Left lobe of liver (tissue), 2 donors: ENCODE measurements at regions not wholly inside any gene's neighbourhood (a gene's known extent, or its start where the extent isn't known, plus 50 kb on each side); places are given as distances from the start of the nearest gene placed in this dataset.
"Not testable (repeated sequence)": the region's sequence is repeated elsewhere in the genome, so short reads cannot be mapped to it uniquely, and the experiment has no call there.

Source experiments
- ATAC-seq: fragments of 200-7000 bp; cut with Tn5 transposase; one replicate; pipeline ENCODE4 v1.9.1; 2020; ENCODE audit warnings: mild to moderate bottlenecking, moderate library complexity
- DNase-seq: peaks from one replicate; pipeline ENCODE4 v3.0.0-alpha.2; 2020; ENCODE audit warnings: low spot score
- donor health status: DM: no; HTN: no; CAD: no; lungs with moderate emphysema.
- donor health status: DM: no; HTN: yes; CAD: no.

- not testable (repeated sequence) for DNase-seq, ATAC-seq
Observed at GRCh38 chr20:30631261-30631789, 626.1 kb upstream of the DEFB115 start.

- ATAC-seq, DNase-seq: not testable (repeated sequence)
Observed at GRCh38 chr20:30632773-30633172, 624.7 kb upstream of the DEFB115 start.

GRCh38 chr20:30641522-30641921, 615.9 kb upstream of the DEFB115 start:
- DNase-seq, ATAC-seq: not testable (repeated sequence)

DNA sequence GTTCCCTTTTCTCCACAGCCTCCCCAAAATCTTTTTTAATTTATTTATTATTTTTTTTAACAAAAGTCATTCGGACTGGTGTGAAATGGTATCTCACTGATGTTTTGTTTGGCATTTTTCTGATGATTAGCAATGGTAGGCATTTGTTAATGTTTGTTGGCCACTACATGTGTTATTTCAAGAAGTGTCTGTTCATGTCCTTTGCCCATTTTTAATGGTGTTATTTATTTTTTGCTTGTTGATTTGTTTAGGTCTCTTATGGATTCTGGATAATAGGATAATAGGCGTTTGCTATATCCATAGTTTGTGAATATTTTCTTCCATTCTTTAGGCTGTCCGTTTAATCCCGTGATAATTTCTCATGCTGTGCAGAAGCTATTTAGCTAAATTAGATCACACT, 596.5 kb upstream of the DEFB115 start:
- not testable (repeated sequence) for DNase-seq, ATAC-seq

- ATAC-seq, DNase-seq: not testable (repeated sequence)
Observed at GRCh38 chr20:30668418-30668817, 589.0 kb upstream of the DEFB115 start.

GRCh38 chr20:30669330-30670029, 588.0 kb upstream of the DEFB115 start:
- not testable (repeated sequence) for DNase-seq, ATAC-seq

GRCh38 chr20:30671120-30671519, 586.3 kb upstream of the DEFB115 start:
- not testable (repeated sequence) for DNase-seq, ATAC-seq

DNA sequence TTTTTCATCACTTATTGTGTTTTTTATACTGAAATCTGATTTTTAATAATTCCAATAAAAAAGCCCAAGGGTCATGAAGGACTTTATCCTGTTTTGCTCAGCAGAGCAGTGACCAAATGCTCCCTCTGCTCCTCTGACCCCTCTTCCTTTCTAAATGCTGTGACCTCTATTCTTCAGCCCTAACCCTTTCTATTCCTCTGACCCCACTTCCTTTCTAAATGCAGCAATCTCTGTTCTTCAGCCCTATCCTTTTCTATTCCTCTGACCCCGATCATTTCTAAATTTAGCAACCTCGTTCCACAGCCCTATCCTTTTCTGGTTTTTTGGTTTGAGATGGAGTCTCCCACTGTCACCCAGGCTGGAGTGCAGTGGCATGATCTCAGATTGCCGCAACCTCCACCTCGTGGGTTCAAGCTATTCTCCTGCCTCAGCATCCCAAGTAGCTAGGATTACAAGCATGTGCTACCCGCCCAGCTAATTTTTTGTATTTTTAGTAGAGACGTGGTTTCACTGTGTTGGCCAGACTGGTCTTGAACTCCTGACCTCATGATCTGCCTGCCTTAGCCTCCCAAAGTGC, 581.4 kb upstream of the DEFB115 start:
- not testable (repeated sequence) for DNase-seq
- peak; percentile 26 for ATAC-seq

- not testable (repeated sequence) for DNase-seq, ATAC-seq
Observed at GRCh38 chr20:30682236-30682635, 575.2 kb upstream of the DEFB115 start.

DNA sequence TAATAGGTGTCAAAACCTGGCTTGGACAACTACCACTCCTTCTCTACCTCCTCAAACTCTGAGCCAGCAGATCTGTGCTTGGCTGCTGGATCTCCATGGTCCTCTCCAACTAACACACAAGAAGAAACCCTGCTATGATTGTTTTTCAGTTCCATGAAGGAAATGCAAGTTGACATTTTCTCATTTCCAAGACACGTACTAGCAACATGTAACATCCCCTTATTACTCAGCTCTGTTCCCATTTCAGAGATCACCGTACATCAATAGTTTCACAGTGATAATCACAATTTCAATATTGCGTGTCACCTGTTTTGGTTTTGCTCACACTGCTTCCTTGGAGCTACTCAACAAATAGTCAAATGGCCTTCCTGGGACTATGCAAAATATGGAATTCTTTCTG, 544.6 kb upstream of the DEFB115 start:
- ATAC-seq, DNase-seq: not testable (repeated sequence)

- not testable (repeated sequence) for ATAC-seq, DNase-seq
Observed at GRCh38 chr20:30719415-30720199, 537.9 kb upstream of the DEFB115 start.

DNA sequence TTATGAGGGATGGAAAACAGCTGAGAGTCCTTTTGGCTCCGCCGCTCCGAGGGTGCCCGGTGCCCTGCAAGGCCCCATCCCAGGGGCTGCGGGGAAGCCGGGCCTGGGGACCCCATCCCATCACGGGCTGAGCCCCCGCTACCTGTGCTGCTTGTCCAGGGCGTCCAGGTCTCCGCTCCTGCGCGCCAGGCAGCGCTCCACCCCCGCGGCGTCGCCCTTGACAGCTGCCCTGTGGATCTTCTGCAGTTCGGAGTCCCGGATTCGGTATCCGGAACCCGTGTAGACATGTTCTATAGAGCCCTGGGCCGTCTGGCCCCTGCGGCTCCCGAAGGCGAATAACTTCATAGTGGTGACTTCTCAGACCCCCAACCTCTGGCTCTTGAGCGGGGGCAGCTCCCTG, 534.0 kb upstream of the DEFB115 start:
- not testable (repeated sequence) for ATAC-seq, DNase-seq

- not testable (repeated sequence) for ATAC-seq
- peak; percentile 68 for DNase-seq
Observed at GRCh38 chr20:30723934-30724687, 533.4 kb upstream of the DEFB115 start.

- not testable (repeated sequence) for ATAC-seq, DNase-seq
Observed at GRCh38 chr20:30724688-30725074, 532.8 kb upstream of the DEFB115 start.

DNA sequence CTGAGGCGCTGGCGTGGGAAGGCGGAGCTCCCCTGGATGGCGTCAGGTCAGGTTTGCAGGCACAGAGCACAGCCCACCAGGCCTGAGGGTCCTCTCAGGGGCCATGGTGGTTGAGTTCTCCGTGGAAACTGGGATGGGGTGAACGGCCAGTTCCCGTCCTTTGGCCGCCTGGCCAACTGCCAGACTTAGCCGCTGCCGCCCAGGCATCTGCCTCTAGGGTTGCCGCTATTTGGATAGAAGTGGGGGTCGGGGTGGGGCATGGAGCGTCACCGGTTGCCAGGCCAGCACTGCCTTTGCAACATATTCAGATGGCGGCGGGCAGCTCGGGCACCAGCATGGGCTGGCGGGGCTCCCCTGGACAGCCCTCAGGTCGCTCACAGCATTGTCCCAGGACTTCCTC, 532.3 kb upstream of the DEFB115 start:
- not testable (repeated sequence) for ATAC-seq, DNase-seq

DNA sequence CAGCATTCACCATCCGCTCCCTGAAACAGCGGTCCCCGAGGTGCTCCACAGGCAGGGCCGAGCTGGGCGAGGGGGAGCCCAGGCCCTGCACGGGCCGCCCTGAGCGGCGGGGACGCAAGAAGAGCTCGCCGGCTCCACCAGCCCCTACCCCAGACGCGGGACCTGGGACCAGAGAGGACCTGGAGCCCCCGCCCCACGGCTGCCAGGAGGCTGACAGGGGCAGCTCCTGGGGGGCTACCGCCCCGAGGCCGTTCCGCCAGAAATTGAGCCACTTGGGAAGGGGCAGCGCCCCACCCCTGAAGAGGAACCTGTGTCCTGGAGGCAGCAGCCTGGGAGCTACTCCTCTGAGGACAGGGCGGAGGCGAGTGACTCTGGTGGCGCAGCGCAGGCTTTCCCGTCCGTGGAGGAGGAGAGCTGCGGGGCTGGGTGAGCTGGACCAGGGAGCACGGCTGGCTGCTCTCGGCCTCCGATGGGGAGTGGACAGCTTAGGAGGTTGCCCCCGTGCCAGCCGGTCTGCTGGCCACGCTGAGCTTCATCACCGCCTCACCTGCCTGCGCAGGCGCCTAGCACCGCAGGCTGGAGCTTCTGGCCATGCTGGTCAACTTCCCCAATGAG, 529.1 kb upstream of the DEFB115 start:
- not testable (repeated sequence) for ATAC-seq, DNase-seq
